K562 (cell line): ENCODE measurements at regions not wholly inside any gene's neighbourhood (a gene's known extent, or its start where the extent isn't known, plus 50 kb on each side); places are given as distances from the start of the nearest gene placed in this dataset.

Experiments used
- ATAC-seq: fragments of 200-7000 bp; cut with Tn5 transposase; 3 replicates; pipeline ENCODE4 v1.9.1; 2020; ENCODE audit warnings: moderate library complexity
- BruUV-seq: library from RNA; stranded (reverse); fragments of 400-500 nt; replicated peaks from 2 replicates; lab custom pipeline; 2021; lab: Mats Ljungman, UMichigan
- CTCF ChIA-PET: fragments of 300-600 bp; formaldehyde crosslinking; extraction: SDS; loops from one replicate; lab custom pipeline; 2021; ENCODE audit warnings: low intra/inter-chr PET ratio; lab: Yijun Ruan, JAX
- POLR2A ChIA-PET: fragments of 300-600, 350-650 bp; sonication (Branson Sonifier 250); formaldehyde crosslinking; extraction: SDS; loops from one replicate; lab custom pipeline; 2021; ENCODE audit warnings: antibody characterized with exemption, inconsistent platforms; lab: Yijun Ruan, JAX
- DNase-seq, 4 experiments: peaks; one replicate each; pipeline versions ENCODE4 v3.0.0 to v3.0.0-alpha.2; 2011 to 2018; ENCODE audit warnings: low spot score in 3 of 4, mixed read lengths in 3 of 4; ENCODE audit errors: extremely low read depth in 1 of 4
- FAIRE-seq: peaks from 2 replicates; lab custom pipeline; 2011; peaks lifted over from hg19 to GRCh38; lab: Jason Lieb, UNC
- H2AFZ ChIP-seq: 2 replicates; pipeline ENCODE4 v1.6.0; 2011; ENCODE audit warnings: low read depth, low read length, control low read depth, inconsistent platforms
- H3K27ac ChIP-seq: fragments of 200-600 bp; 3 replicates; pipeline ENCODE4 v1.8.0; 2011; ENCODE audit warnings: low read depth, mild to moderate bottlenecking, control low read depth, inconsistent platforms, low read length, moderate library complexity, mixed read lengths; ENCODE audit errors: extremely low read depth
- H3K27me3 ChIP-seq, 2 experiments: fragments of 300-600 bp in 1 of 2; 2 replicates in 1 of 2; 3 replicates in 1 of 2; pipeline versions ENCODE4 v1.6.0 to v1.8.0; 2011; ENCODE audit warnings: inconsistent platforms in 2 of 2, low read length in 2 of 2, mild to moderate bottlenecking in 1 of 2, mixed read lengths in 1 of 2, moderate library complexity in 1 of 2; ENCODE audit not compliant: control insufficient read depth in 2 of 2, insufficient read depth in 2 of 2
- H3K36me3 ChIP-seq: fragments of 300-600 bp; 3 replicates; pipeline ENCODE4 v1.8.0; 2011; ENCODE audit warnings: mild to moderate bottlenecking, low read length, inconsistent platforms; ENCODE audit not compliant: control insufficient read depth, insufficient read depth
- H3K4me1 ChIP-seq, 2 experiments: fragments of 200-600 bp in 1 of 2; replicated peaks in 1 of 2; 2 replicates in 1 of 2; 3 replicates in 1 of 2; pipeline versions ENCODE4 v1.5.1 to v1.8.0; 2011; ENCODE audit warnings: inconsistent platforms in 2 of 2, low read length in 2 of 2, mild to moderate bottlenecking in 1 of 2, mixed read lengths in 1 of 2, moderate library complexity in 1 of 2; ENCODE audit not compliant: control insufficient read depth in 2 of 2, insufficient read depth in 2 of 2
- H3K4me2 ChIP-seq: 2 replicates; pipeline ENCODE4 v1.6.1; 2011; ENCODE audit warnings: low read length, control low read depth, inconsistent platforms, mixed read lengths; ENCODE audit not compliant: insufficient read depth
- H3K4me3 ChIP-seq: fragments of 200-600 bp; sonication (generic), shearing (Covaris generic); 2 replicates; pipeline ENCODE4 v1.5.1; 2016; ENCODE audit warnings: control low read depth, inconsistent platforms
- H3K79me2 ChIP-seq: fragments of 200-600 bp; 3 replicates; pipeline ENCODE4 v1.8.0; 2011; ENCODE audit warnings: low read length, inconsistent platforms; ENCODE audit not compliant: control insufficient read depth, insufficient read depth
- H3K9ac ChIP-seq, 2 experiments: 2 replicates each; pipeline versions ENCODE4 v1.6.0 to v1.6.1; 2011; ENCODE audit warnings: low read depth in 2 of 2, low read length in 2 of 2, control low read depth in 1 of 2, inconsistent platforms in 1 of 2, mild to moderate bottlenecking in 1 of 2, mixed read lengths in 1 of 2; ENCODE audit not compliant: insufficient read depth in 1 of 2
- H3K9me1 ChIP-seq: one replicate; pipeline ENCODE4 v1.6.0; 2011; ENCODE audit warnings: inconsistent platforms, mild to moderate bottlenecking, low read length, moderate library complexity; ENCODE audit not compliant: control insufficient read depth, insufficient read depth
- H3K9me3 ChIP-seq: replicated peaks from 2 replicates; pipeline ENCODE4 v1.5.1; 2011; ENCODE audit warnings: low read depth, low read length, inconsistent platforms; ENCODE audit not compliant: control insufficient read depth, insufficient read depth
- H4K20me1 ChIP-seq: replicated peaks from 2 replicates; pipeline ENCODE4 v1.6.1; 2011; ENCODE audit warnings: low read length, inconsistent platforms, mixed read lengths; ENCODE audit not compliant: control insufficient read depth, insufficient read depth
- CTCF ChIP-seq, 3 experiments: IDR thresholded peaks in 2 of 3; conservative IDR thresholded peaks in 1 of 3; 2 replicates each; pipeline ENCODE4 v1.5.1; 2011 to 2012; ENCODE audit warnings: low read length in 3 of 3, mild to moderate bottlenecking in 3 of 3, control low read depth in 2 of 3, improper control_type of control experiment in 1 of 3, inconsistent platforms in 1 of 3, low read depth in 1 of 3, mixed read lengths in 1 of 3, moderate library complexity in 1 of 3; ENCODE audit not compliant: insufficient read depth in 2 of 3
- LEF1 ChIP-seq: fragments of 450-650 bp; IDR thresholded peaks from 2 replicates; pipeline ENCODE4 v1.6.1; 2016; ENCODE audit warnings: mild to moderate bottlenecking
- MAFF ChIP-seq: IDR thresholded peaks from 2 replicates; pipeline ENCODE4 v1.6.1; 2012; ENCODE audit warnings: low read length, improper control_type of control experiment
- MEF2D ChIP-seq: conservative IDR thresholded peaks from 2 replicates; pipeline ENCODE4 v1.6.1; 2016; ENCODE audit warnings: low read depth, missing genetic modification characterization, missing compliant biosample characterization
- PCBP2 ChIP-seq: fragments of 200-400 bp; formaldehyde crosslinking; IDR thresholded peaks from 2 replicates; pipeline ENCODE4 v1.6.1; 2018; ENCODE audit warnings: low read length, low read depth, mild to moderate bottlenecking, moderate library complexity; ENCODE audit not compliant: poor library complexity, severe bottlenecking
- ZBTB43 ChIP-seq: sonication (generic); formaldehyde crosslinking; IDR thresholded peaks from 2 replicates; pipeline ENCODE4 v1.8.0; 2023; ENCODE audit warnings: mild to moderate bottlenecking, missing genetic modification reagents
- ZFP30 ChIP-seq: fragments of 250-450 bp; sonication (Bioruptor Pico); IDR thresholded peaks from 2 replicates; pipeline ENCODE4 v1.8.0; 2022; ENCODE audit warnings: moderate library complexity, mild to moderate bottlenecking, inconsistent platforms, borderline replicate concordance
- ZFP91 ChIP-seq: sonication (generic); formaldehyde crosslinking; IDR thresholded peaks from 2 replicates; pipeline ENCODE4 v1.8.0; 2022; ENCODE audit warnings: mild to moderate bottlenecking, missing genetic modification reagents
- ZNF224 ChIP-seq: sonication (generic); formaldehyde crosslinking; IDR thresholded peaks from 2 replicates; pipeline ENCODE4 v1.8.0; 2022; ENCODE audit warnings: mild to moderate bottlenecking, missing genetic modification reagents
- ZNF384 ChIP-seq: IDR thresholded peaks from 2 replicates; pipeline ENCODE4 v1.6.1; 2012; ENCODE audit warnings: low read depth, low read length, improper control_type of control experiment
- WGBS: fragments of 100-300 bp; shearing (Covaris generic); methylation state at CpG from one replicate; pipeline ENCODE4 v1.1.6; 2016; ENCODE audit warnings: low coverage, mixed read lengths; ENCODE audit not compliant: insufficient coverage; ENCODE audit errors: missing lambda C conversion rate; 5-methylcytosine and 5-hydroxymethylcytosine counted together
- in situ Hi-C: fragments of 300-500 bp; cut with MboI; formaldehyde crosslinking; loops from 4 replicates; pipeline ENCODE4 v1.15.0; 2018; ENCODE audit warnings: inconsistent platforms, mixed read lengths
- intact Hi-C: fragments of 100-400 bp; cut with micrococcal nuclease; formaldehyde crosslinking; loops from 2 replicates; pipeline ENCODE4 v1.14.2; 2022

GRCh38 chr7:156279635-156280034, 360.9 kb upstream of the RNF32 start:
- H3K9ac ChIP-seq = no peak overlapping the region
- no peaks in the 10 kb centered on the region for H3K9me3 ChIP-seq
- H4K20me1 ChIP-seq = no peaks in the 10 kb centered on the region
- intact Hi-C loops = no loop called here
- FAIRE-seq (no peak), DNase-seq (no peak), ATAC-seq (no peak)
- H3K79me2 ChIP-seq = no peaks in the 10 kb centered on the region
- WGBS = under 1% methylated on average over 4 of the region's 4 CpGs
- no peak overlapping the region for H3K4me2 ChIP-seq
- H3K27ac ChIP-seq = no peak overlapping the region
- no peak overlapping the region for H2AFZ ChIP-seq
- H3K4me3 ChIP-seq = no peak overlapping the region
- no peaks in the 10 kb centered on the region for H3K27me3 ChIP-seq
- no peaks in the 10 kb centered on the region for H3K36me3 ChIP-seq
- POLR2A ChIA-PET = interaction anchor here (0.8 kb wide), 1 partner anchor 27 kb away, joined by 3 read pairs; no protein-coding TSS in a partner anchor
- H3K9me1 ChIP-seq = no peaks in the 10 kb centered on the region
- TF ChIP-seq ZNF224 (CRISPR knock-in tag) (no peak), ZFP30 (CRISPR knock-in tag) (no peak)
- TF ChIP-seq, all 486 proteins: peak for 0
- BruUV-seq = no TSS peak
- H3K4me1 ChIP-seq = no peaks in the 10 kb centered on the region
- CTCF ChIA-PET = no interaction called here
- in situ Hi-C loops = no loop called here

- intact Hi-C loops (no loop called here), in situ Hi-C loops (no loop called here)
- no peaks in the 10 kb centered on the region for H4K20me1 ChIP-seq
- DNase-seq = no peak
- POLR2A ChIA-PET = interaction anchor here (0.6 kb wide), 1 partner anchor 71 kb away, joined by 3 read pairs; no protein-coding TSS in a partner anchor
- no peak overlapping the region for H2AFZ ChIP-seq
- no peaks in the 10 kb centered on the region for H3K36me3 ChIP-seq
- H3K27me3 ChIP-seq = no peaks in the 10 kb centered on the region
- CTCF ChIA-PET = no interaction called here
- H3K4me3 ChIP-seq = no peak overlapping the region
- H3K27ac ChIP-seq = no peak overlapping the region
- no peak for ATAC-seq
- WGBS = 0% methylated on average over 4 of the region's 4 CpGs
- no peak overlapping the region for H3K4me2 ChIP-seq
- H3K9ac ChIP-seq = no peak overlapping the region
- no peaks in the 10 kb centered on the region for H3K4me1 ChIP-seq
- no peaks in the 10 kb centered on the region for H3K9me3 ChIP-seq
- no peaks in the 10 kb centered on the region for H3K79me2 ChIP-seq
- FAIRE-seq = no peak
- BruUV-seq = no TSS peak
- no peaks in the 10 kb centered on the region for H3K9me1 ChIP-seq
- no peak for TF ChIP-seq ZFP91
- TF ChIP-seq LEF1 = no peak
- TF ChIP-seq PCBP2 = no peak
- TF ChIP-seq MEF2D = 0 out of 2 replicates have a peak, but pooled peaks have one; percentile 35
- TF ChIP-seq ZNF384 = no peak
- no peak for TF ChIP-seq CTCF (IDR thresholded peaks at IDR 0.05 in 2 of 3, conservative IDR thresholded peaks at IDR 0.05 in 1 of 3; ENCODE audit: insufficient read depth in 2 of 3, low read depth in 1 of 3, low read length in 3 of 3)
- TF ChIP-seq ZBTB43 (CRISPR knock-in tag) = no peak
- TF ChIP-seq MAFF = peak; percentile 49; the same call in 1 of the 2 replicates
These were observed 365.3 kb upstream of the RNF32 start for GRCh38 chr7:156275292-156275691.
